ENCODE measurements at regions not wholly inside any gene's neighbourhood (a gene's known extent, or its start where the extent isn't known, plus 50 kb on each side); places are given as distances from the start of the nearest gene placed in this dataset.
"Not testable (repeated sequence)": the region's sequence is repeated elsewhere in the genome, so short reads cannot be mapped to it uniquely, and the experiment has no call there.

DNA sequence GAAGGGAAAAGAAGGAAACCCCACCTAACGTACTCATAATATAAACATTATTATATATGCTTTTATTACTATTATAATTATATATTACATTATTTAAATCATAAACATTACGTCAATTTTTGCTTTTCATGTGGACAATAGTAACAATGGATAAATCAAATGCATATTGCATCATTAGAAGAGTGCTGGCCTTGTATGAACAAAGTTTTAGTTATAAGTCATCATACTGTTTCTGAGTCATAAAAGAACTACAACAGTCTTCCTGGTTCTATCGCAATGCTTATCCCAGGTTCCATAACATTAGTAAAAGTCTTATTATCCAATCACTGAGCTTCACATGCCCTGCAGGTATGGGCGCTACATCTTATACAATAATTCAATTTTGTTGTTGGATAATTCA is 154.8 kb downstream of the SPATA31A6 start:
- DNase-seq (ENCODE audit: low spot score); H3K9me3 ChIP-seq (ENCODE audit: low read length); H3K9me2 ChIP-seq (ENCODE audit: insufficient read depth, low read length); H4K20me1 ChIP-seq (ENCODE audit: insufficient read depth, low read length); H3K79me2 ChIP-seq (ENCODE audit: insufficient read depth, low read depth, low read length); H3K4me2 ChIP-seq (ENCODE audit: low read length); H3K4me1 ChIP-seq (ENCODE audit: insufficient read depth, low read length, poor library complexity, severe bottlenecking); intact Hi-C loops (cut with micrococcal nuclease; ENCODE audit: unreplicated experiment); H3K36me3 ChIP-seq (ENCODE audit: insufficient read depth, low read length); H3K27ac ChIP-seq (ENCODE audit: low read depth, low read length, poor library complexity, severe bottlenecking); H3K4me3 ChIP-seq (ENCODE audit: low read depth, low read length, poor library complexity, severe bottlenecking); H2AFZ ChIP-seq (ENCODE audit: low read length); BruUV-seq (replicated peaks); CTCF ChIA-PET (ENCODE audit: unreplicated experiment); POLR2A ChIA-PET: not testable (repeated sequence)

DNA sequence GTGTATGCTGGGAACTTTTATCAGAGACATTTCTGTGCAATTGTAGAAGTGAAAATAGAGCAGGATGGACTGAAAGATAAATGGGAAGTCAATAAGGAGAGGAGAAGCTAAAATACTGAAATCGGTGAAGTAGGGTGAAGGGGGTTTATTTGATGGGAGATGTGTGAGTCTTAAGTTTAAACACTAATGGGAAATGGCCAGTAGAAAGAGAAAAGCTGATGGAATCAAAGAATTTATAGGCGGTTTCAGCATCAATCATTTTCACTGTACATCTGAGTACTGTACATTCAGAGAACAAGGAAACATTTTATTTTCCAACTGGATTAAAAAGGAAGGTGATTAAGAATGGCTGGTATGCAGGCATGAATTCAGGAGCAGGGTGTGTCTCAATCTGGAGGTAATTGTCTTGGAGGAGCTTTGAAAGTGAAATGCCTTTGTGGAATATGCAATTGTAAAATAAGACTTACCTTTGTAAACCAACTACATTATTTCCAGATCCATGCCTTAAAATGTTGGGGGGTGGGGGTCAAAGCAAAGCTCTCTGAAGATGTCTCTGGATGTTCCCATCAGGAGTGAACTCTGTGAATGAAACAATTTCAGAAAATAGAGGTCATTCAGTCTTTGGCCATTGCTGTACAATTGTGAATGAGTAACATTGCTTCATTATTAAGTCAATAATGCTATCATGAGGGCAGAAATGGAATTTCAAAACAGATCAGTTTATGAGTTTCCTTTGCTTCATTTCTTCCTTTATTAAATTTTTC is 156.4 kb downstream of the SPATA31A6 start:
- BruUV-seq (replicated peaks); H3K9me2 ChIP-seq (ENCODE audit: insufficient read depth, low read length); H3K4me3 ChIP-seq (ENCODE audit: low read depth, low read length, poor library complexity, severe bottlenecking); H4K20me1 ChIP-seq (ENCODE audit: insufficient read depth, low read length); H3K4me1 ChIP-seq (ENCODE audit: insufficient read depth, low read length, poor library complexity, severe bottlenecking); H3K36me3 ChIP-seq (ENCODE audit: insufficient read depth, low read length); CTCF ChIA-PET (ENCODE audit: unreplicated experiment); POLR2A ChIA-PET; H3K4me2 ChIP-seq (ENCODE audit: low read length); H3K9me3 ChIP-seq (ENCODE audit: low read length); intact Hi-C loops (cut with micrococcal nuclease; ENCODE audit: unreplicated experiment); H2AFZ ChIP-seq (ENCODE audit: low read length); H3K27ac ChIP-seq (ENCODE audit: low read depth, low read length, poor library complexity, severe bottlenecking); DNase-seq (ENCODE audit: low spot score); H3K79me2 ChIP-seq (ENCODE audit: insufficient read depth, low read depth, low read length): not testable (repeated sequence)

GRCh38 chr9:42340435-42340723 is 156.9 kb downstream of the SPATA31A6 start:
- H2AFZ ChIP-seq (ENCODE audit: low read length); H4K20me1 ChIP-seq (ENCODE audit: insufficient read depth, low read length); POLR2A ChIA-PET; H3K4me2 ChIP-seq (ENCODE audit: low read length); H3K4me1 ChIP-seq (ENCODE audit: insufficient read depth, low read length, poor library complexity, severe bottlenecking); H3K36me3 ChIP-seq (ENCODE audit: insufficient read depth, low read length); BruUV-seq (replicated peaks); H3K27ac ChIP-seq (ENCODE audit: low read depth, low read length, poor library complexity, severe bottlenecking); DNase-seq (ENCODE audit: low spot score); H3K9me2 ChIP-seq (ENCODE audit: insufficient read depth, low read length); H3K4me3 ChIP-seq (ENCODE audit: low read depth, low read length, poor library complexity, severe bottlenecking); H3K9me3 ChIP-seq (ENCODE audit: low read length); intact Hi-C loops (cut with micrococcal nuclease; ENCODE audit: unreplicated experiment); CTCF ChIA-PET (ENCODE audit: unreplicated experiment); H3K79me2 ChIP-seq (ENCODE audit: insufficient read depth, low read depth, low read length): not testable (repeated sequence)

GRCh38 chr9:42341860-42342259 is 158.4 kb downstream of the SPATA31A6 start:
- intact Hi-C loops (cut with micrococcal nuclease; ENCODE audit: unreplicated experiment); BruUV-seq (replicated peaks); DNase-seq (ENCODE audit: low spot score); H3K4me2 ChIP-seq (ENCODE audit: low read length); H3K9me3 ChIP-seq (ENCODE audit: low read length); H3K27ac ChIP-seq (ENCODE audit: low read depth, low read length, poor library complexity, severe bottlenecking); H3K9me2 ChIP-seq (ENCODE audit: insufficient read depth, low read length); H3K79me2 ChIP-seq (ENCODE audit: insufficient read depth, low read depth, low read length); H4K20me1 ChIP-seq (ENCODE audit: insufficient read depth, low read length); H3K4me3 ChIP-seq (ENCODE audit: low read depth, low read length, poor library complexity, severe bottlenecking); H3K36me3 ChIP-seq (ENCODE audit: insufficient read depth, low read length); POLR2A ChIA-PET; H2AFZ ChIP-seq (ENCODE audit: low read length); CTCF ChIA-PET (ENCODE audit: unreplicated experiment); H3K4me1 ChIP-seq (ENCODE audit: insufficient read depth, low read length, poor library complexity, severe bottlenecking): not testable (repeated sequence)

GRCh38 chr9:42342297-42342696 is 158.8 kb downstream of the SPATA31A6 start:
- DNase-seq (ENCODE audit: low spot score); intact Hi-C loops (cut with micrococcal nuclease; ENCODE audit: unreplicated experiment); H3K27ac ChIP-seq (ENCODE audit: low read depth, low read length, poor library complexity, severe bottlenecking); H3K4me3 ChIP-seq (ENCODE audit: low read depth, low read length, poor library complexity, severe bottlenecking); H3K9me2 ChIP-seq (ENCODE audit: insufficient read depth, low read length); H3K9me3 ChIP-seq (ENCODE audit: low read length); POLR2A ChIA-PET; CTCF ChIA-PET (ENCODE audit: unreplicated experiment); H2AFZ ChIP-seq (ENCODE audit: low read length); H3K79me2 ChIP-seq (ENCODE audit: insufficient read depth, low read depth, low read length); H3K36me3 ChIP-seq (ENCODE audit: insufficient read depth, low read length); BruUV-seq (replicated peaks); H3K4me2 ChIP-seq (ENCODE audit: low read length); H4K20me1 ChIP-seq (ENCODE audit: insufficient read depth, low read length); H3K4me1 ChIP-seq (ENCODE audit: insufficient read depth, low read length, poor library complexity, severe bottlenecking): not testable (repeated sequence)

GRCh38 chr9:42344508-42344907 is 161.0 kb downstream of the SPATA31A6 start:
- DNase-seq (ENCODE audit: low spot score); intact Hi-C loops (cut with micrococcal nuclease; ENCODE audit: unreplicated experiment); H3K4me2 ChIP-seq (ENCODE audit: low read length); BruUV-seq (replicated peaks); H3K4me3 ChIP-seq (ENCODE audit: low read depth, low read length, poor library complexity, severe bottlenecking); H2AFZ ChIP-seq (ENCODE audit: low read length); H3K27ac ChIP-seq (ENCODE audit: low read depth, low read length, poor library complexity, severe bottlenecking); H3K36me3 ChIP-seq (ENCODE audit: insufficient read depth, low read length); H3K9me3 ChIP-seq (ENCODE audit: low read length); H4K20me1 ChIP-seq (ENCODE audit: insufficient read depth, low read length); CTCF ChIA-PET (ENCODE audit: unreplicated experiment); H3K4me1 ChIP-seq (ENCODE audit: insufficient read depth, low read length, poor library complexity, severe bottlenecking); POLR2A ChIA-PET; H3K79me2 ChIP-seq (ENCODE audit: insufficient read depth, low read depth, low read length); H3K9me2 ChIP-seq (ENCODE audit: insufficient read depth, low read length): not testable (repeated sequence)

DNA sequence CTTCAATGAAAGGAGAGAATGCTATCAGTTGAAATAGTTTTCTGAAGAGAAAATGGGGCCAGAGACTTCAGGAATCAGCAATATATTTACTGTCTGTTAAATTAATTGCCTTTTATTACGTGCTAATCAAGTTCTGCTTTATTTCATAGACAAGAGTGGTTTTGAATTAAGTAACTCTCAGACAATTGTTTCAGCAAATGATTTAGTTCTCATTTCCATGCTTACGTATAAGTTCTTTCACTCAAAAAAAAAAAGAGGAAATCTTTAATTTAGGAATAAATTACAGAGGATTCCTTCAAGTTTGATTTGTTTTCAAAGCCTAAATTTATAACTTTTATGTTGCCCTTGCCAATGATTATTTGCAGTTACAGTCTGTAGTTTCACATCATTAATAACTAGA is 163.5 kb downstream of the SPATA31A6 start:
- H3K4me1 ChIP-seq (ENCODE audit: insufficient read depth, low read length, poor library complexity, severe bottlenecking); DNase-seq (ENCODE audit: low spot score); H3K36me3 ChIP-seq (ENCODE audit: insufficient read depth, low read length); intact Hi-C loops (cut with micrococcal nuclease; ENCODE audit: unreplicated experiment); H3K4me3 ChIP-seq (ENCODE audit: low read depth, low read length, poor library complexity, severe bottlenecking); H2AFZ ChIP-seq (ENCODE audit: low read length); POLR2A ChIA-PET; BruUV-seq (replicated peaks); H4K20me1 ChIP-seq (ENCODE audit: insufficient read depth, low read length); H3K9me2 ChIP-seq (ENCODE audit: insufficient read depth, low read length); H3K9me3 ChIP-seq (ENCODE audit: low read length); H3K4me2 ChIP-seq (ENCODE audit: low read length); CTCF ChIA-PET (ENCODE audit: unreplicated experiment); H3K79me2 ChIP-seq (ENCODE audit: insufficient read depth, low read depth, low read length); H3K27ac ChIP-seq (ENCODE audit: low read depth, low read length, poor library complexity, severe bottlenecking): not testable (repeated sequence)

Data from OCI-LY7 (cell line).